ENCODE measurements at regions not wholly inside any gene's neighbourhood (a gene's known extent, or its start where the extent isn't known, plus 50 kb on each side); places are given as distances from the start of the nearest gene placed in this dataset.

- no peaks in the 10 kb centered on the region for H3K9me2 ChIP-seq (replicated peaks; ENCODE audit: control insufficient read depth, low read length)
- no peaks in the 10 kb centered on the region for H3K27me3 ChIP-seq (ENCODE audit: control insufficient read depth, low read length)
- H3K9me3 ChIP-seq (ENCODE audit: control insufficient read depth, insufficient read depth, low read length), result no peaks in the 10 kb centered on the region
- no peaks in the 10 kb centered on the region for H3F3A ChIP-seq (ENCODE audit: control insufficient read depth, insufficient read depth)
- no peaks in the 10 kb centered on the region for H4K20me1 ChIP-seq (ENCODE audit: control insufficient read depth, insufficient read depth, low read depth, low read length)
- no peaks in the 10 kb centered on the region for H3K4me1 ChIP-seq (ENCODE audit: control insufficient read depth, low read length)
- H3K4me2 ChIP-seq (ENCODE audit: low read length), result no peak overlapping the region
- no peak overlapping the region for H3K4me3 ChIP-seq (ENCODE audit: low read length)
- no peak for TF ChIP-seq EZH2phosphoT487 (IDR thresholded peaks at IDR 0.05; ENCODE audit: borderline replicate concordance, low read length)
- TF ChIP-seq, protein P1, sequence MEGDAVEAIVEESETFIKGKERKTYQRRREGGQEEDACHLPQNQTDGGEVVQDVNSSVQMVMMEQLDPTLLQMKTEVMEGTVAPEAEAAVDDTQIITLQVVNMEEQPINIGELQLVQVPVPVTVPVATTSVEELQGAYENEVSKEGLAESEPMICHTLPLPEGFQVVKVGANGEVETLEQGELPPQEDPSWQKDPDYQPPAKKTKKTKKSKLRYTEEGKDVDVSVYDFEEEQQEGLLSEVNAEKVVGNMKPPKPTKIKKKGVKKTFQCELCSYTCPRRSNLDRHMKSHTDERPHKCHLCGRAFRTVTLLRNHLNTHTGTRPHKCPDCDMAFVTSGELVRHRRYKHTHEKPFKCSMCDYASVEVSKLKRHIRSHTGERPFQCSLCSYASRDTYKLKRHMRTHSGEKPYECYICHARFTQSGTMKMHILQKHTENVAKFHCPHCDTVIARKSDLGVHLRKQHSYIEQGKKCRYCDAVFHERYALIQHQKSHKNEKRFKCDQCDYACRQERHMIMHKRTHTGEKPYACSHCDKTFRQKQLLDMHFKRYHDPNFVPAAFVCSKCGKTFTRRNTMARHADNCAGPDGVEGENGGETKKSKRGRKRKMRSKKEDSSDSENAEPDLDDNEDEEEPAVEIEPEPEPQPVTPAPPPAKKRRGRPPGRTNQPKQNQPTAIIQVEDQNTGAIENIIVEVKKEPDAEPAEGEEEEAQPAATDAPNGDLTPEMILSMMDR (IDR thresholded peaks at IDR 0.05; ENCODE audit: low read depth, low read length, poor library complexity, severe bottlenecking), result no peak
- H3K27ac ChIP-seq (ENCODE audit: low read depth, low read length), result no peak overlapping the region
- no peaks in the 10 kb centered on the region for H3K79me2 ChIP-seq (ENCODE audit: control insufficient read depth, low read length)
- no peaks in the 10 kb centered on the region for H3K36me3 ChIP-seq (ENCODE audit: control insufficient read depth, low read length)
Observed at GRCh38 chr4:188308142-188308541, 168.9 kb downstream of the TRIML1 start.

GRCh38 chr4:188316391-188316790 lies 177.2 kb downstream of the TRIML1 start:
- H3F3A ChIP-seq (ENCODE audit: control insufficient read depth, insufficient read depth), result no peaks in the 10 kb centered on the region
- H3K9me2 ChIP-seq (replicated peaks; ENCODE audit: control insufficient read depth, low read length), result no peaks in the 10 kb centered on the region
- no peak for TF ChIP-seq EZH2phosphoT487 (IDR thresholded peaks at IDR 0.05; ENCODE audit: borderline replicate concordance, low read length)
- TF ChIP-seq, protein P1 (IDR thresholded peaks at IDR 0.05; ENCODE audit: low read depth, low read length, poor library complexity, severe bottlenecking), result no peak
- H3K27ac ChIP-seq (ENCODE audit: low read depth, low read length), result no peak overlapping the region
- H4K20me1 ChIP-seq (ENCODE audit: control insufficient read depth, insufficient read depth, low read depth, low read length), result no peaks in the 10 kb centered on the region
- H3K36me3 ChIP-seq (ENCODE audit: control insufficient read depth, low read length), result no peaks in the 10 kb centered on the region
- no peak overlapping the region for H3K4me3 ChIP-seq (ENCODE audit: low read length)
- no peaks in the 10 kb centered on the region for H3K79me2 ChIP-seq (ENCODE audit: control insufficient read depth, low read length)
- no peak overlapping the region for H3K4me2 ChIP-seq (ENCODE audit: low read length)
- H3K4me1 ChIP-seq (ENCODE audit: control insufficient read depth, low read length), result no peaks in the 10 kb centered on the region
- no peaks in the 10 kb centered on the region for H3K9me3 ChIP-seq (ENCODE audit: control insufficient read depth, insufficient read depth, low read length)
- no peaks in the 10 kb centered on the region for H3K27me3 ChIP-seq (ENCODE audit: control insufficient read depth, low read length)

GRCh38 chr4:188328966-188329365 lies 189.7 kb downstream of the TRIML1 start:
- Histone ChIP-seq H3K79me2 (ENCODE audit: control insufficient read depth, low read length) (no peaks in the 10 kb centered on the region), H3K4me1 (ENCODE audit: control insufficient read depth, low read length) (no peaks in the 10 kb centered on the region), H3K27me3 (ENCODE audit: control insufficient read depth, low read length) (no peaks in the 10 kb centered on the region), H3K27ac (ENCODE audit: low read depth, low read length) (no peak overlapping the region), H3K4me3 (ENCODE audit: low read length) (no peak overlapping the region), H3K9me2 (replicated peaks; ENCODE audit: control insufficient read depth, low read length) (no peaks in the 10 kb centered on the region), H3K36me3 (ENCODE audit: control insufficient read depth, low read length) (no peaks in the 10 kb centered on the region), H3K4me2 (ENCODE audit: low read length) (no peak overlapping the region), H3F3A (ENCODE audit: control insufficient read depth, insufficient read depth) (no peaks in the 10 kb centered on the region), H3K9me3 (ENCODE audit: control insufficient read depth, insufficient read depth, low read length) (no peaks in the 10 kb centered on the region; the same call in 1 of the 2 replicates), H4K20me1 (ENCODE audit: control insufficient read depth, insufficient read depth, low read depth, low read length) (no peaks in the 10 kb centered on the region)
- no peak for TF ChIP-seq EZH2phosphoT487 (IDR thresholded peaks at IDR 0.05; ENCODE audit: borderline replicate concordance, low read length)
- TF ChIP-seq, protein P1 (IDR thresholded peaks at IDR 0.05; ENCODE audit: low read depth, low read length, poor library complexity, severe bottlenecking), result no peak

Measured in DOHH2 (cell line).